SK-N-SH (cell line): ENCODE measurements at regions not wholly inside any gene's neighbourhood (a gene's known extent, or its start where the extent isn't known, plus 50 kb on each side); places are given as distances from the start of the nearest gene placed in this dataset.

Source experiments
- CTCF ChIA-PET: fragments of 300-600, 350-600 bp; formaldehyde crosslinking; extraction: SDS; loops from one replicate; lab custom pipeline; 2021; lab: Yijun Ruan, JAX
- POLR2A ChIA-PET: fragments of 350-600 bp; sonication (Branson Sonifier 250); formaldehyde crosslinking; extraction: SDS; loops from one replicate; lab custom pipeline; 2020; ENCODE audit warnings: antibody characterized with exemption, inconsistent platforms; lab: Yijun Ruan, JAX
- DNase-seq: peaks from one replicate; pipeline ENCODE4 v3.0.0; 2012
- H2AFZ ChIP-seq: fragments of 200-600 bp; sonication (generic); 2 replicates; pipeline ENCODE4 v1.8.1; 2016; ENCODE audit warnings: antibody characterized with exemption, mild to moderate bottlenecking, low read depth
- H3F3A ChIP-seq: fragments of 200-600 bp; sonication (generic); replicated peaks from 2 replicates; pipeline ENCODE3; 2016; ENCODE audit warnings: antibody characterized with exemption, mild to moderate bottlenecking; ENCODE audit not compliant: insufficient read depth
- H3K27ac ChIP-seq, 2 experiments: fragments of 200-500 bp in 1 of 2; fragments of 200-600 bp in 1 of 2; sonication (Bioruptor generic) in 1 of 2; sonication (generic), shearing (Covaris generic) in 1 of 2; 2 replicates each; pipeline versions ENCODE4 v1.5.1 to v1.6.1; 2014 to 2016; ENCODE audit warnings: low read depth in 2 of 2, inconsistent platforms in 1 of 2, low read length in 1 of 2, mild to moderate bottlenecking in 1 of 2, mixed read lengths in 1 of 2
- H3K27me3 ChIP-seq: fragments of 200-600 bp; sonication (generic), shearing (Covaris generic); 2 replicates; pipeline ENCODE4 v1.6.1; 2016; ENCODE audit warnings: mixed run types; ENCODE audit not compliant: insufficient read depth
- H3K36me3 ChIP-seq, 2 experiments: fragments of 200-500 bp in 1 of 2; fragments of 200-600 bp in 1 of 2; sonication (Bioruptor generic) in 1 of 2; sonication (generic) in 1 of 2; replicated peaks in 1 of 2; 2 replicates each; pipeline versions ENCODE3 to v1.5.1; 2014 to 2016; ENCODE audit warnings: low read length in 1 of 2, mild to moderate bottlenecking in 1 of 2; ENCODE audit not compliant: insufficient read depth in 2 of 2, control insufficient read depth in 1 of 2
- H3K4me1 ChIP-seq, 2 experiments: fragments of 200-500 bp in 1 of 2; fragments of 200-600 bp in 1 of 2; sonication (Bioruptor generic) in 1 of 2; sonication (generic), shearing (Covaris generic) in 1 of 2; 2 replicates each; pipeline versions ENCODE4 v1.5.1 to v1.6.1; 2014 to 2016; ENCODE audit warnings: low read depth in 1 of 2, low read length in 1 of 2, mixed run types in 1 of 2; ENCODE audit not compliant: insufficient read depth in 2 of 2, control insufficient read depth in 1 of 2
- H3K4me2 ChIP-seq: fragments of 200-600 bp; sonication (generic), shearing (Covaris generic); 2 replicates; pipeline ENCODE4 v1.6.1; 2017; ENCODE audit warnings: mixed run types
- H3K4me3 ChIP-seq, 2 experiments: fragments of 200-500 bp in 1 of 2; fragments of 200-600 bp in 1 of 2; sonication (Bioruptor generic) in 1 of 2; sonication (generic), shearing (Covaris generic) in 1 of 2; 2 replicates each; pipeline versions ENCODE4 v1.5.1 to v1.8.1; 2014 to 2016; ENCODE audit warnings: low read depth in 2 of 2, inconsistent platforms in 1 of 2, low read length in 1 of 2, mild to moderate bottlenecking in 1 of 2, mixed read lengths in 1 of 2, moderate library complexity in 1 of 2
- H3K79me2 ChIP-seq: fragments of 200-600 bp; sonication (generic); 2 replicates; pipeline ENCODE4 v1.8.1; 2017; ENCODE audit warnings: mild to moderate bottlenecking; ENCODE audit not compliant: insufficient read depth
- H3K9ac ChIP-seq: fragments of 200-600 bp; sonication (generic); 2 replicates; pipeline ENCODE4 v1.6.1; 2017; ENCODE audit warnings: mixed run types
- H3K9me2 ChIP-seq: fragments of 200-600 bp; sonication (generic); 2 replicates; pipeline ENCODE4 v1.6.1; 2017; ENCODE audit warnings: mixed run types
- H3K9me3 ChIP-seq: fragments of 200-600 bp; sonication (generic); 2 replicates; pipeline ENCODE4 v1.6.1; 2017; ENCODE audit warnings: mixed run types, mild to moderate bottlenecking, moderate library complexity
- H4K20me1 ChIP-seq: fragments of 200-600 bp; sonication (generic); 2 replicates; pipeline ENCODE4 v1.6.1; 2017; ENCODE audit warnings: mild to moderate bottlenecking, mixed run types; ENCODE audit not compliant: insufficient read depth
- CHD2 ChIP-seq: fragments of 150-350 bp; IDR thresholded peaks from 2 replicates; pipeline ENCODE4 v1.6.1; 2018; ENCODE audit warnings: low read length; ENCODE audit not compliant: partially characterized antibody
- ELF1 ChIP-seq: IDR thresholded peaks from 2 replicates; pipeline ENCODE4 v1.4.0; 2012
- MXI1 ChIP-seq: IDR thresholded peaks from 2 replicates; pipeline ENCODE4 v1.6.1; 2012; ENCODE audit warnings: mild to moderate bottlenecking, low read depth, low read length, improper control_type of control experiment
- NFIC ChIP-seq: IDR thresholded peaks from 2 replicates; pipeline ENCODE4 v1.4.0; 2012; ENCODE audit warnings: borderline replicate concordance
- RCOR1 ChIP-seq: fragments of 150-350 bp; IDR thresholded peaks from 2 replicates; pipeline ENCODE4 v1.6.1; 2017; ENCODE audit warnings: antibody characterized with exemption, low read length
- RXRA ChIP-seq: IDR thresholded peaks from 2 replicates; pipeline ENCODE4 v1.4.0; 2012; ENCODE audit warnings: low read depth, mild to moderate bottlenecking, borderline replicate concordance
- SIN3A ChIP-seq: IDR thresholded peaks from 2 replicates; pipeline ENCODE4 v1.6.1; 2012; ENCODE audit warnings: low read depth, mild to moderate bottlenecking, low read length, moderate library complexity, borderline replicate concordance
- SMC3 ChIP-seq: IDR thresholded peaks from 2 replicates; pipeline ENCODE4 v1.6.1; 2012; ENCODE audit warnings: low read depth, low read length, improper control_type of control experiment
- TAF1 ChIP-seq: IDR thresholded peaks from 2 replicates; pipeline ENCODE4 v1.6.1; 2012; ENCODE audit warnings: low read depth, mild to moderate bottlenecking, low read length, moderate library complexity, borderline replicate concordance
- TCF12 ChIP-seq: IDR thresholded peaks from 2 replicates; pipeline ENCODE4 v1.4.0; 2012
- YY1 ChIP-seq: IDR thresholded peaks from 2 replicates; pipeline ENCODE4 v1.4.0; 2012; ENCODE audit warnings: low read depth, mild to moderate bottlenecking
- WGBS: methylation state at CpG from one replicate; pipeline ENCODE4 v1.1.6; 2017; ENCODE audit warnings: low lambda C conversion rate; 5-methylcytosine and 5-hydroxymethylcytosine counted together
- TF ChIP-seq, protein P1 (sequence below): IDR thresholded peaks from 2 replicates; pipeline ENCODE4; 2012
- TF ChIP-seq, protein P2 (sequence below): IDR thresholded peaks from 2 replicates; pipeline ENCODE4 v1.4.0; 2012; ENCODE audit warnings: low read depth
- TF ChIP-seq, protein P3 (sequence below): fragments of 200-600 bp; sonication (generic); IDR thresholded peaks from 2 replicates; pipeline ENCODE4 v1.6.1; 2017; ENCODE audit warnings: antibody characterized with exemption, mild to moderate bottlenecking, moderate library complexity
- TF ChIP-seq, protein P4 (sequence below): IDR thresholded peaks from 2 replicates; pipeline ENCODE4 v1.6.1; 2012; ENCODE audit warnings: mild to moderate bottlenecking, low read depth, low read length, moderate library complexity
- TF ChIP-seq, protein P5 (sequence below): IDR thresholded peaks from 2 replicates; pipeline ENCODE4 v1.4.0; 2012; ENCODE audit warnings: low read depth, borderline replicate concordance
- TF ChIP-seq, protein P6 (sequence below): fragments of 150-350 bp; IDR thresholded peaks from 2 replicates; pipeline ENCODE4 v1.6.1; 2017; ENCODE audit warnings: antibody characterized with exemption, low read length, low read depth, borderline replicate concordance
- TF ChIP-seq, protein P7 (sequence below): IDR thresholded peaks from 2 replicates; pipeline ENCODE4 v1.4.0; 2012; ENCODE audit warnings: low read depth, borderline replicate concordance

DNA sequence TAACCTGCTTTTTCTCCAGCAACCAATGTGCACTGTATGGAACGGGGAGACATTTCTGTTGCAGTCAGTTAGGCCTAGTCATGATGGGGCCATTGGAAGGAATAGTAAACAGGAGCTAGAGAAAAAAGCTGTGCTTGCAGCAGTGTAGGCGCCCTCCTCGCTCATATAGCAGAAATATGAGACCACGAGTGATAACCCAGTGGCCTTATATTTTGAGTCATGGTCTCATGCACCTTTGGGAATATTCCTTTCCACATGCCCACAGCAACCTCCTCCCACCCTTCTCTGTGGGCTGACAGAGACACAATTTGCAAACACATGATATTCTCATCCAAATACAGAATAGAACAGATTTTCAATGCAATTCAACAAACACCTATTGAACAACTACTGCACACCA lies 248.9 kb upstream of the CITED2 start (continued):
- TF ChIP-seq, protein P1, sequence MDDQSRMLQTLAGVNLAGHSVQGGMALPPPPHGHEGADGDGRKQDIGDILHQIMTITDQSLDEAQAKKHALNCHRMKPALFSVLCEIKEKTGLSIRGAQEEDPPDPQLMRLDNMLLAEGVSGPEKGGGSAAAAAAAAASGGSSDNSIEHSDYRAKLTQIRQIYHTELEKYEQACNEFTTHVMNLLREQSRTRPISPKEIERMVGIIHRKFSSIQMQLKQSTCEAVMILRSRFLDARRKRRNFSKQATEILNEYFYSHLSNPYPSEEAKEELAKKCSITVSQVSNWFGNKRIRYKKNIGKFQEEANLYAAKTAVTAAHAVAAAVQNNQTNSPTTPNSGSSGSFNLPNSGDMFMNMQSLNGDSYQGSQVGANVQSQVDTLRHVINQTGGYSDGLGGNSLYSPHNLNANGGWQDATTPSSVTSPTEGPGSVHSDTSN: no peak
- TF ChIP-seq RXRA (no peak), SMC3 (no peak)

DNA sequence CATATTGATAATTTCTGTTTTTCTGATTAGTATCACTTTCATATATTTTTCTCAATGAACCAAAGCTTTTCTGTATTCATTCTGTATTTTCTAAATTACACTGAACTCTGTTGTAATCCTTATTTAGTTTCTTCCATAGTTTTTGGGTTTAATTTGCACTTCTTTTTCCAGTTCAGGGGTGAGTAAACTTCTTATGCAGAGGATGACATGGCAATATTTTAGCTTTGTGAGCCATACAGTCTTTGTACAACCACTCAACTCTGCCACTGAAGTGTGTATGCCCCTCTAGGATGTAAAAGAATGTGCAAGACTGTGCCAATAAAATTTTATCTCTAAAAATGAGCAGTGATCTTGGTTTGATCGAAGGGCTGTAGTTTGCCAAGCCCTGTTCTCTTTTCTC lies 239.0 kb upstream of the CITED2 start:
- H3F3A ChIP-seq: peaks cover 5% of the 10 kb centered on the region
- H3K27ac ChIP-seq: no peak overlapping the region
- H3K4me3 ChIP-seq: no peak overlapping the region
- H3K79me2 ChIP-seq: no peaks in the 10 kb centered on the region
- H3K9me3 ChIP-seq: no peaks in the 10 kb centered on the region
- WGBS: 52% methylated on average over 1 of the region's 1 CpG
- H3K4me2 ChIP-seq: no peak overlapping the region
- H3K4me1 ChIP-seq: no peaks in the 10 kb centered on the region
- H4K20me1 ChIP-seq: no peaks in the 10 kb centered on the region
- peaks cover 0 to 4% of the 10 kb centered on the region in 2 experiments for H3K36me3 ChIP-seq
- ChIA-PET POLR2A (no interaction called here), CTCF (no interaction called here)
- no peaks in the 10 kb centered on the region for H3K9me2 ChIP-seq
- no peak overlapping the region for H2AFZ ChIP-seq
- no peak for DNase-seq
- no peaks in the 10 kb centered on the region for H3K27me3 ChIP-seq
- H3K9ac ChIP-seq: no peak overlapping the region
- TF ChIP-seq SIN3A (no peak), NFIC (no peak), ELF1 (no peak), YY1 (no peak), SMC3 (no peak), TCF12 (no peak), TAF1 (no peak), CHD2 (no peak), RCOR1 (no peak), MXI1 (no peak)
- TF ChIP-seq, protein P2, sequence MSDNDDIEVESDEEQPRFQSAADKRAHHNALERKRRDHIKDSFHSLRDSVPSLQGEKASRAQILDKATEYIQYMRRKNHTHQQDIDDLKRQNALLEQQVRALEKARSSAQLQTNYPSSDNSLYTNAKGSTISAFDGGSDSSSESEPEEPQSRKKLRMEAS: no peak
- TF ChIP-seq, protein P3, sequence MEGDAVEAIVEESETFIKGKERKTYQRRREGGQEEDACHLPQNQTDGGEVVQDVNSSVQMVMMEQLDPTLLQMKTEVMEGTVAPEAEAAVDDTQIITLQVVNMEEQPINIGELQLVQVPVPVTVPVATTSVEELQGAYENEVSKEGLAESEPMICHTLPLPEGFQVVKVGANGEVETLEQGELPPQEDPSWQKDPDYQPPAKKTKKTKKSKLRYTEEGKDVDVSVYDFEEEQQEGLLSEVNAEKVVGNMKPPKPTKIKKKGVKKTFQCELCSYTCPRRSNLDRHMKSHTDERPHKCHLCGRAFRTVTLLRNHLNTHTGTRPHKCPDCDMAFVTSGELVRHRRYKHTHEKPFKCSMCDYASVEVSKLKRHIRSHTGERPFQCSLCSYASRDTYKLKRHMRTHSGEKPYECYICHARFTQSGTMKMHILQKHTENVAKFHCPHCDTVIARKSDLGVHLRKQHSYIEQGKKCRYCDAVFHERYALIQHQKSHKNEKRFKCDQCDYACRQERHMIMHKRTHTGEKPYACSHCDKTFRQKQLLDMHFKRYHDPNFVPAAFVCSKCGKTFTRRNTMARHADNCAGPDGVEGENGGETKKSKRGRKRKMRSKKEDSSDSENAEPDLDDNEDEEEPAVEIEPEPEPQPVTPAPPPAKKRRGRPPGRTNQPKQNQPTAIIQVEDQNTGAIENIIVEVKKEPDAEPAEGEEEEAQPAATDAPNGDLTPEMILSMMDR: no peak
- TF ChIP-seq, protein P4, sequence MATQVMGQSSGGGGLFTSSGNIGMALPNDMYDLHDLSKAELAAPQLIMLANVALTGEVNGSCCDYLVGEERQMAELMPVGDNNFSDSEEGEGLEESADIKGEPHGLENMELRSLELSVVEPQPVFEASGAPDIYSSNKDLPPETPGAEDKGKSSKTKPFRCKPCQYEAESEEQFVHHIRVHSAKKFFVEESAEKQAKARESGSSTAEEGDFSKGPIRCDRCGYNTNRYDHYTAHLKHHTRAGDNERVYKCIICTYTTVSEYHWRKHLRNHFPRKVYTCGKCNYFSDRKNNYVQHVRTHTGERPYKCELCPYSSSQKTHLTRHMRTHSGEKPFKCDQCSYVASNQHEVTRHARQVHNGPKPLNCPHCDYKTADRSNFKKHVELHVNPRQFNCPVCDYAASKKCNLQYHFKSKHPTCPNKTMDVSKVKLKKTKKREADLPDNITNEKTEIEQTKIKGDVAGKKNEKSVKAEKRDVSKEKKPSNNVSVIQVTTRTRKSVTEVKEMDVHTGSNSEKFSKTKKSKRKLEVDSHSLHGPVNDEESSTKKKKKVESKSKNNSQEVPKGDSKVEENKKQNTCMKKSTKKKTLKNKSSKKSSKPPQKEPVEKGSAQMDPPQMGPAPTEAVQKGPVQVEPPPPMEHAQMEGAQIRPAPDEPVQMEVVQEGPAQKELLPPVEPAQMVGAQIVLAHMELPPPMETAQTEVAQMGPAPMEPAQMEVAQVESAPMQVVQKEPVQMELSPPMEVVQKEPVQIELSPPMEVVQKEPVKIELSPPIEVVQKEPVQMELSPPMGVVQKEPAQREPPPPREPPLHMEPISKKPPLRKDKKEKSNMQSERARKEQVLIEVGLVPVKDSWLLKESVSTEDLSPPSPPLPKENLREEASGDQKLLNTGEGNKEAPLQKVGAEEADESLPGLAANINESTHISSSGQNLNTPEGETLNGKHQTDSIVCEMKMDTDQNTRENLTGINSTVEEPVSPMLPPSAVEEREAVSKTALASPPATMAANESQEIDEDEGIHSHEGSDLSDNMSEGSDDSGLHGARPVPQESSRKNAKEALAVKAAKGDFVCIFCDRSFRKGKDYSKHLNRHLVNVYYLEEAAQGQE: no peak
- TF ChIP-seq, protein P5, sequence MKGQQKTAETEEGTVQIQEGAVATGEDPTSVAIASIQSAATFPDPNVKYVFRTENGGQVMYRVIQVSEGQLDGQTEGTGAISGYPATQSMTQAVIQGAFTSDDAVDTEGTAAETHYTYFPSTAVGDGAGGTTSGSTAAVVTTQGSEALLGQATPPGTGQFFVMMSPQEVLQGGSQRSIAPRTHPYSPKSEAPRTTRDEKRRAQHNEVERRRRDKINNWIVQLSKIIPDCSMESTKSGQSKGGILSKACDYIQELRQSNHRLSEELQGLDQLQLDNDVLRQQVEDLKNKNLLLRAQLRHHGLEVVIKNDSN: no peak
- TF ChIP-seq, protein P6, sequence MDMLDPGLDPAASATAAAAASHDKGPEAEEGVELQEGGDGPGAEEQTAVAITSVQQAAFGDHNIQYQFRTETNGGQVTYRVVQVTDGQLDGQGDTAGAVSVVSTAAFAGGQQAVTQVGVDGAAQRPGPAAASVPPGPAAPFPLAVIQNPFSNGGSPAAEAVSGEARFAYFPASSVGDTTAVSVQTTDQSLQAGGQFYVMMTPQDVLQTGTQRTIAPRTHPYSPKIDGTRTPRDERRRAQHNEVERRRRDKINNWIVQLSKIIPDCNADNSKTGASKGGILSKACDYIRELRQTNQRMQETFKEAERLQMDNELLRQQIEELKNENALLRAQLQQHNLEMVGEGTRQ: no peak
- TF ChIP-seq, protein P1: no peak
- TF ChIP-seq, protein P7, sequence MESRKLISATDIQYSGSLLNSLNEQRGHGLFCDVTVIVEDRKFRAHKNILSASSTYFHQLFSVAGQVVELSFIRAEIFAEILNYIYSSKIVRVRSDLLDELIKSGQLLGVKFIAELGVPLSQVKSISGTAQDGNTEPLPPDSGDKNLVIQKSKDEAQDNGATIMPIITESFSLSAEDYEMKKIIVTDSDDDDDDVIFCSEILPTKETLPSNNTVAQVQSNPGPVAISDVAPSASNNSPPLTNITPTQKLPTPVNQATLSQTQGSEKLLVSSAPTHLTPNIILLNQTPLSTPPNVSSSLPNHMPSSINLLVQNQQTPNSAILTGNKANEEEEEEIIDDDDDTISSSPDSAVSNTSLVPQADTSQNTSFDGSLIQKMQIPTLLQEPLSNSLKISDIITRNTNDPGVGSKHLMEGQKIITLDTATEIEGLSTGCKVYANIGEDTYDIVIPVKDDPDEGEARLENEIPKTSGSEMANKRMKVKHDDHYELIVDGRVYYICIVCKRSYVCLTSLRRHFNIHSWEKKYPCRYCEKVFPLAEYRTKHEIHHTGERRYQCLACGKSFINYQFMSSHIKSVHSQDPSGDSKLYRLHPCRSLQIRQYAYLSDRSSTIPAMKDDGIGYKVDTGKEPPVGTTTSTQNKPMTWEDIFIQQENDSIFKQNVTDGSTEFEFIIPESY: no peak
